DND-41 (cell line): ENCODE measurements at regions not wholly inside any gene's neighbourhood (a gene's known extent, or its start where the extent isn't known, plus 50 kb on each side); places are given as distances from the start of the nearest gene placed in this dataset.

Experiments used
- EZH2 ChIP-seq: IDR thresholded peaks from 3 replicates; pipeline ENCODE4 v1.6.1; 2012; ENCODE audit warnings: borderline replicate concordance, low read depth, mild to moderate bottlenecking, moderate library complexity, low read length, inconsistent platforms; ENCODE audit not compliant: severe bottlenecking
- TF ChIP-seq, protein P1 (sequence below): IDR thresholded peaks from 2 replicates; pipeline ENCODE4 v1.5.1; 2012; ENCODE audit warnings: borderline replicate concordance, low read length, moderate library complexity, mild to moderate bottlenecking; ENCODE audit not compliant: poor library complexity, severe bottlenecking; ENCODE audit errors: extremely low read depth

DNA sequence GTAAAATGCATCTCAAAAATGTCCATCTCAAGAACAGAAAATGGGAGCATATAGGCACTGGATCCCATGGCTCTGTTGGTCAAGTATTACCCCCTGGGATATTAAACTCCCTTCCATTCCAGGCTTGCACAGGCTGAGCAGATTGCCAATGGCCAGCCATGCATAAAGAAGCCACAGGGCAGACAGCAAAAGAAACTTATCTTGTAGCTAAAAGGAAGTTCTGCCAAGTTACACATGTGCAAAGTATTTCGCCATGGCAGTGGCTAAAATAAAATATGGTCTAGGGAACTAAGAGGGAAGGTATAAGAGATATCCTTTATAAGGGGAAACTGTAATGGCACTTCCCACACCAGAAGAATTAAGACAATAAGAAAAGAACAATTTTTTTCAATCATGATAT lies 415.6 kb upstream of the BTBD3 start:
- TF ChIP-seq, protein P1, sequence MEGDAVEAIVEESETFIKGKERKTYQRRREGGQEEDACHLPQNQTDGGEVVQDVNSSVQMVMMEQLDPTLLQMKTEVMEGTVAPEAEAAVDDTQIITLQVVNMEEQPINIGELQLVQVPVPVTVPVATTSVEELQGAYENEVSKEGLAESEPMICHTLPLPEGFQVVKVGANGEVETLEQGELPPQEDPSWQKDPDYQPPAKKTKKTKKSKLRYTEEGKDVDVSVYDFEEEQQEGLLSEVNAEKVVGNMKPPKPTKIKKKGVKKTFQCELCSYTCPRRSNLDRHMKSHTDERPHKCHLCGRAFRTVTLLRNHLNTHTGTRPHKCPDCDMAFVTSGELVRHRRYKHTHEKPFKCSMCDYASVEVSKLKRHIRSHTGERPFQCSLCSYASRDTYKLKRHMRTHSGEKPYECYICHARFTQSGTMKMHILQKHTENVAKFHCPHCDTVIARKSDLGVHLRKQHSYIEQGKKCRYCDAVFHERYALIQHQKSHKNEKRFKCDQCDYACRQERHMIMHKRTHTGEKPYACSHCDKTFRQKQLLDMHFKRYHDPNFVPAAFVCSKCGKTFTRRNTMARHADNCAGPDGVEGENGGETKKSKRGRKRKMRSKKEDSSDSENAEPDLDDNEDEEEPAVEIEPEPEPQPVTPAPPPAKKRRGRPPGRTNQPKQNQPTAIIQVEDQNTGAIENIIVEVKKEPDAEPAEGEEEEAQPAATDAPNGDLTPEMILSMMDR: no peak
- TF ChIP-seq EZH2: no peak
